ENCODE measurements at regions not wholly inside any gene's neighbourhood (a gene's known extent, or its start where the extent isn't known, plus 50 kb on each side); places are given as distances from the start of the nearest gene placed in this dataset.

GRCh38 chr10:131635564-131636015, 265.2 kb upstream of the PPP2R2D start:
- Histone ChIP-seq H3K9ac (ENCODE audit: insufficient read depth, low read length, poor library complexity, severe bottlenecking) (no peak overlapping the region), H3K36me3 (replicated peaks in 1 of 2; ENCODE audit: control insufficient read depth in 1 of 2, insufficient read depth in 2 of 2, low read length in 2 of 2) (no peaks in the 10 kb centered on the region), H2AFZ (ENCODE audit: insufficient read depth, low read depth, low read length, poor library complexity, severe bottlenecking) (no peak overlapping the region), H3K79me2 (ENCODE audit: insufficient read depth, low read length) (no peaks in the 10 kb centered on the region), H3K4me1 (ENCODE audit: control insufficient read depth in 1 of 2, insufficient read depth in 2 of 2, low read length in 2 of 2) (no peaks in the 10 kb centered on the region), H3K9me3 (replicated peaks in 1 of 2; ENCODE audit: control insufficient read depth in 1 of 2, insufficient read depth in 1 of 2, low read length in 2 of 2) (peaks cover 9 to 42% of the 10 kb centered on the region in 2 donors), H4K20me1 (ENCODE audit: insufficient read depth, low read length) (no peaks in the 10 kb centered on the region), H3K4me3 (replicated peaks in 1 of 3; ENCODE audit: low read depth in 2 of 3, low read length in 3 of 3) (no peak overlapping the region), H3K4me2 (replicated peaks; ENCODE audit: extremely low read depth, low read length, poor library complexity, severe bottlenecking) (no peak overlapping the region), H3K27me3 (ENCODE audit: control insufficient read depth in 2 of 2, insufficient read depth in 2 of 2, low read length in 2 of 2) (no peaks in the 10 kb centered on the region), H3K27ac (ENCODE audit: low read depth in 1 of 2, low read length in 2 of 2) (no peak overlapping the region)
- no peak for DNase-seq
- H3K27ac Mint-ChIP-seq: no peak overlapping the region
- TF ChIP-seq, protein P1, sequence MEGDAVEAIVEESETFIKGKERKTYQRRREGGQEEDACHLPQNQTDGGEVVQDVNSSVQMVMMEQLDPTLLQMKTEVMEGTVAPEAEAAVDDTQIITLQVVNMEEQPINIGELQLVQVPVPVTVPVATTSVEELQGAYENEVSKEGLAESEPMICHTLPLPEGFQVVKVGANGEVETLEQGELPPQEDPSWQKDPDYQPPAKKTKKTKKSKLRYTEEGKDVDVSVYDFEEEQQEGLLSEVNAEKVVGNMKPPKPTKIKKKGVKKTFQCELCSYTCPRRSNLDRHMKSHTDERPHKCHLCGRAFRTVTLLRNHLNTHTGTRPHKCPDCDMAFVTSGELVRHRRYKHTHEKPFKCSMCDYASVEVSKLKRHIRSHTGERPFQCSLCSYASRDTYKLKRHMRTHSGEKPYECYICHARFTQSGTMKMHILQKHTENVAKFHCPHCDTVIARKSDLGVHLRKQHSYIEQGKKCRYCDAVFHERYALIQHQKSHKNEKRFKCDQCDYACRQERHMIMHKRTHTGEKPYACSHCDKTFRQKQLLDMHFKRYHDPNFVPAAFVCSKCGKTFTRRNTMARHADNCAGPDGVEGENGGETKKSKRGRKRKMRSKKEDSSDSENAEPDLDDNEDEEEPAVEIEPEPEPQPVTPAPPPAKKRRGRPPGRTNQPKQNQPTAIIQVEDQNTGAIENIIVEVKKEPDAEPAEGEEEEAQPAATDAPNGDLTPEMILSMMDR (IDR thresholded peaks at IDR 0.05): no peak
- no peaks in the 10 kb centered on the region for H3K27me3 Mint-ChIP-seq (ENCODE audit: low read depth in 3 of 3)
- no peak overlapping the region for H3K4me3 Mint-ChIP-seq
- WGBS (ENCODE audit: insufficient coverage): 44% methylated on average over 1 of the region's 3 CpGs
- no peaks in the 10 kb centered on the region for H3K4me1 Mint-ChIP-seq
- H3K9me3 Mint-ChIP-seq: peaks cover 11 to 32% (median 21%) of the 10 kb centered on the region in 7 donors
- H3K36me3 Mint-ChIP-seq: no peaks in the 10 kb centered on the region
- intact Hi-C loops (cut with micrococcal nuclease): no loop called here

DNA sequence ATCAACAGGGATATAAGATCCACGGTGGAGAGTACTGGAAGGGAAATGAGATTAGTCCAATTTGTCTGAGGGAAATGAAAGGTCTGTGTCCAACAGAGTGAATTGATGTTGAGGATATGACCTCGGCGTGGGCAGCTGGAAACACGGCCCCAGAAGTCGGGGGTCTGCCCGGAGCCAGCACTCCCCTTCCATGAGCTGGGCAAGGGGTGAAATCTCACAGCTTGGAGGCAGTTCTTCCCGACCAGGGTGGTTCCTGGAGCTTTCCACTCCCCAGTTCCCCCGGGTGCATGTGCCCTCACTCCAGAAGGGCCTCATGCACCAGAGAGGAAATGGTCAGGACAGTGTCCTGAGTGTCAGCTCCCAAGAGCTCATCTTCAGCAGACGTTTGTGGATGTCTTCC, 264.7 kb upstream of the PPP2R2D start:
- Mint-ChIP-seq H3K27me3 (ENCODE audit: low read depth in 3 of 3) (no peaks in the 10 kb centered on the region), H3K4me1 (no peaks in the 10 kb centered on the region), H3K9me3 (peaks cover 11 to 32% (median 21%) of the 10 kb centered on the region in 7 donors), H3K36me3 (no peaks in the 10 kb centered on the region), H3K27ac (no peak overlapping the region), H3K4me3 (no peak overlapping the region)
- Histone ChIP-seq H3K27me3 (ENCODE audit: control insufficient read depth in 2 of 2, insufficient read depth in 2 of 2, low read length in 2 of 2) (no peaks in the 10 kb centered on the region), H2AFZ (ENCODE audit: insufficient read depth, low read depth, low read length, poor library complexity, severe bottlenecking) (no peak overlapping the region), H3K27ac (ENCODE audit: low read depth in 1 of 2, low read length in 2 of 2) (no peak overlapping the region), H3K4me3 (replicated peaks in 1 of 3; ENCODE audit: low read depth in 2 of 3, low read length in 3 of 3) (no peak overlapping the region), H3K4me1 (ENCODE audit: control insufficient read depth in 1 of 2, insufficient read depth in 2 of 2, low read length in 2 of 2) (no peaks in the 10 kb centered on the region), H3K4me2 (replicated peaks; ENCODE audit: extremely low read depth, low read length, poor library complexity, severe bottlenecking) (no peak overlapping the region), H3K9me3 (replicated peaks in 1 of 2; ENCODE audit: control insufficient read depth in 1 of 2, insufficient read depth in 1 of 2, low read length in 2 of 2) (peaks cover 9 to 38% of the 10 kb centered on the region in 2 donors), H3K79me2 (ENCODE audit: insufficient read depth, low read length) (no peaks in the 10 kb centered on the region), H3K9ac (ENCODE audit: insufficient read depth, low read length, poor library complexity, severe bottlenecking) (no peak overlapping the region), H3K36me3 (replicated peaks in 1 of 2; ENCODE audit: control insufficient read depth in 1 of 2, insufficient read depth in 2 of 2, low read length in 2 of 2) (no peaks in the 10 kb centered on the region), H4K20me1 (ENCODE audit: insufficient read depth, low read length) (no peaks in the 10 kb centered on the region)
- DNase-seq: no peak
- 69% methylated on average over 9 of the region's 9 CpGs for WGBS (ENCODE audit: insufficient coverage)
- intact Hi-C loops (cut with micrococcal nuclease): no loop called here
- TF ChIP-seq, protein P1 (IDR thresholded peaks at IDR 0.05): no peak

All from CD14-positive monocyte (primary cell).